HL-60/S4 treated with phorbol 12-myristate 13-acetate at 8.2 ng/mL for 4 days and 3 days (cell line): ENCODE measurements at regions not wholly inside any gene's neighbourhood (a gene's known extent, or its start where the extent isn't known, plus 50 kb on each side); places are given as distances from the start of the nearest gene placed in this dataset.

Source experiments
- in situ Hi-C: fragments of 300-500 bp; cut with MboI; formaldehyde crosslinking; loops from 2 replicates; pipeline ENCODE4 v1.15.0; 2022; ENCODE audit warnings: low sequenced_read_pairs

DNA sequence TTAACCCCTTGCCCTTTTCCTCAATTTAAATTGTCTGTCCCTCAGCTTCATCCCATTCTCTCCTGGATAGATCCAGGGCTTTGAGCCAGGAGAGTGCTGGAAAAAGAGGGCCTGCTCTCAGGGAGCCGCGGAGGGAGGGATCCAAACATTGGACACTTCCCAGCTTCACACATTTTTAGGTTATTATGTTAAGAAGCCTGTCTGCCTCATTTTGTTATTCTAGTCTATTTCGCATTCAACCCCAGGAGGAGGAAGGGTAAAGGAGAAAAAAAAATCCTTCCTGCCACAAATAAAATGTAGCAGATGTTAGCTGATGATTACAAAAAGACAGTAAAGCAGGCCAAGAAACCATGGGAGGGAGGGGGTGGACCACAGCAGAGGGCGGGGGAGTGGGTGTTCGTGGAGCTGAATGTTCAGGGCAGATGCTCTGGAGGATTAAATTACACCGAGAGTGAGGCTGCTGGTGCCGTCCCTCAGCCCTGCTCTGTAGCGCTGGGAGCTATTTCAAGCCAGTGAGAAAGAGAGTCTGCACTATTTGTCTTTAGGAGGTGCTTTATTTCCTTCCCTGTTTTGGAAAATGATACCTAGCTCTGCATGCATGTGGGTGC is 60.6 kb upstream of the ZFR start:
- in situ Hi-C loops = loop anchor here (10.0 kb wide), 1 partner anchor 80 kb away; the partner anchor contains the start of gene SUB1

DNA sequence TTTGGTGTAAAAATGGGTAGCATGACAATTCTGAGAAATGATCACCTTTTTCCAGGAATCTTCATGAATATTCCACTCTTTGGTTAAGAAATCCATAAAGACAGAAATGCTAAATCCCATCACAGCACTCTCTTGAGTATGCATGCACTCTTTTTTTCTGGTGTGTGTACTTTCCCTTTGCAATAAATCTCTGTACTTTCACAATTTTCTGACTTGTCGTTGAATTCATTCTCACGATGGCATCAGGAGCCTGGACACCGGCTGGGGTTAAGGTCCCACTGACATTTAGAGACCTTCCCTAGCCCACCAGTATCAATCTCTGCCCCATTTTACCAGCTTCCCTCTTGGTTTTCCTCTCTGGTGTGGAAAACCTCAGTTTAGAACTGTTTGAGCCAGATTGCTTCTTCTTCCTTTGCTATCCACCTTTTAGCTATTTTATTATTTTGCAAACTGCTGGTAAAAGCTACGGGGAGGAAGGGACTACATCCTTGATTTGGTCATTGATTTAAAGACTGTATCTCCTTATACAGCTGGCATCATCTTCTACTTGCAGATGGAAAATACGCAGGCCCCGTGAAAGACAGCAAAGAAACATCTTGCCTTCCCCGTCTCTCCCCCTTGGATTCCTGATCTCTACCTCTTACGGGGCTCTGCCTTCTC is 59.9 kb upstream of the ZFR start:
- in situ Hi-C loops = loop anchor here (10.0 kb wide), 1 partner anchor 80 kb away; the partner anchor contains the start of gene SUB1

DNA sequence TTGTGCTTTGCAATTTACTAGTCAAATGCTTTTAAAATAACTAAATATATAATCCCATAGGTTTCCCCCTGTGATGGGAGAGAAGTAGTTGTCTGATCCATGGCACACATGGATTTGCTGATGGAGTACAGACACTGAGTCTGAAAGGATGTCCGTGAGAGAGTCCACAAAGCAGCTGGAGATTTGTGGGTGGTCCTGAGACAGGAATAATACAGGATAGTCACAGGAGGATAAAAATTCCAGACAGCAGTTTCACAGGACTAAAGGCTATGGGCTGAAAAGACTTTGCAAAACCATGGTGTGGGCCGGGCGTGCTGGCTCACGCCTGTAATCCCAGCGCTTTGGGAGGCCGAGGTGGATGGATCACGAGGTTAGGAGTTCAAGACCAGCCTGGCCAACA is 58.7 kb upstream of the ZFR start:
- in situ Hi-C loops = loop anchor here (10.0 kb wide), 1 partner anchor 82 kb away; the partner anchor contains the start of gene SUB1

- in situ Hi-C loops = loop anchor here (10.0 kb wide), 1 partner anchor 83 kb away; the partner anchor contains the start of gene SUB1
Observed at GRCh38 chr5:32501071-32502002, 56.8 kb upstream of the ZFR start.

GRCh38 chr5:32500181-32500580 is 55.6 kb upstream of the ZFR start:
- in situ Hi-C loops = loop anchor here (10.0 kb wide), 1 partner anchor 85 kb away; the partner anchor contains the start of gene SUB1

DNA sequence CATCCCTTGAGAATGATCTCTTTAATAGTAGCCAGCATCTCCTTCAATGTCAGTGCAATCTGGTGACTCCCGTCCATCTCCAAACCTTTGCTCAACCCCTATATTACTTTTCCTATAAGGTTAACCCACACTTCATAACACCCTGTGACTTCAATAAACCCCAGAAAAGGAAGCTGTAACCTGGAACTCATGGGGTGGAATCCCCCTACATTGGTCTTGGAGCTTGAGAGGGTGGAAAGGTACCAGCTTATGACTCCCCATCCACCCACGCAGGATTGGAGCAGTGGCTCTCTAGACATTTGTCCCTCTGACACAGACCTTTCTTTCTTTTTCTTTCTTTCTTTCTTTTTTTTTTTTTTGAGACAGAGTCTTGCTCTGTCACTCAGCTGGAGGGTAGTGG is 54.7 kb upstream of the ZFR start:
- in situ Hi-C loops = no loop called here

- in situ Hi-C loops = no loop called here
Observed at GRCh38 chr5:32498484-32498883, 53.9 kb upstream of the ZFR start.

DNA sequence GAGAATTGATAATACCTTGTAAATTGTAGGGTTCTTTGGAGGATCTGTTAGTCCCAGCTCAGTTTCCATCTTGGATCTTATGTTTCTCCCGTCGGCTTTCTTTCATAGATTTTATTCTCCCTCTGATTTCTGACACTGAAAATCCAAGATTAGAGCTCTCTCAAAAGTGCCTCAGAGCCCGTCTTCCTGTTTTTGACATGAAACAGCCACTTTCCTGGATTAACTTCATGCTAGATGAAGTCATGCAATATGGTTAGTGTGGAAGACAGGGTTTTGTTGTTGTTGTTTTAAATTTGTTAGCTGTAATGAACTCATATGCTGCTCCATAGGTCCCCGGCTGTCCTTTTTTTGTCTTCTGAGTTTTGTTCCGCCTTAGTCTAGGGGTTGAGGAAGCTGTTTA is 51.6 kb upstream of the ZFR start:
- in situ Hi-C loops = no loop called here

GRCh38 chr5:32494827-32495226 is 50.3 kb upstream of the ZFR start:
- in situ Hi-C loops = no loop called here
